CD14-positive monocyte (primary cell): ENCODE measurements at regions not wholly inside any gene's neighbourhood (a gene's known extent, or its start where the extent isn't known, plus 50 kb on each side); places are given as distances from the start of the nearest gene placed in this dataset.

Experiments
- DNase-seq, 3 donors: peaks; one replicate each; pipeline ENCODE4 v3.0.0-alpha.2; 2011 to 2022
- H2AFZ ChIP-seq: 2 replicates; pipeline ENCODE4 v1.6.0; 2012; ENCODE audit warnings: mild to moderate bottlenecking, low read depth, low read length, inconsistent platforms; ENCODE audit not compliant: insufficient read depth, poor library complexity, severe bottlenecking
- H3K27ac ChIP-seq, 2 donors: 1 replicate in 1 of 2; 2 replicates in 1 of 2; pipeline ENCODE4 v1.5.1; 2012 to 2013; ENCODE audit warnings: low read length in 2 of 2, control low read depth in 1 of 2, inconsistent platforms in 1 of 2, low read depth in 1 of 2, mild to moderate bottlenecking in 1 of 2
- H3K27me3 ChIP-seq, 2 donors: one replicate each; pipeline versions ENCODE4 v1.6.0 to v1.6.1; 2011 to 2013; ENCODE audit warnings: low read length in 2 of 2; ENCODE audit not compliant: control insufficient read depth in 2 of 2, insufficient read depth in 2 of 2
- H3K36me3 ChIP-seq, 2 donors: replicated peaks in 1 of 2; 1 replicate in 1 of 2; 2 replicates in 1 of 2; pipeline versions ENCODE4 v1.5.1 to v1.6.1; 2012 to 2013; ENCODE audit warnings: low read length in 2 of 2, control low read depth in 1 of 2, inconsistent platforms in 1 of 2, mild to moderate bottlenecking in 1 of 2; ENCODE audit not compliant: insufficient read depth in 2 of 2, control insufficient read depth in 1 of 2
- H3K4me1 ChIP-seq, 2 donors: 1 replicate in 1 of 2; 2 replicates in 1 of 2; pipeline versions ENCODE4 v1.5.1 to v1.6.1; 2012 to 2013; ENCODE audit warnings: low read length in 2 of 2, control low read depth in 1 of 2, inconsistent platforms in 1 of 2, mild to moderate bottlenecking in 1 of 2, moderate library complexity in 1 of 2; ENCODE audit not compliant: insufficient read depth in 2 of 2, control insufficient read depth in 1 of 2
- H3K4me2 ChIP-seq: replicated peaks from 2 replicates; pipeline ENCODE3; 2012; ENCODE audit warnings: low read length, moderate library complexity, mild to moderate bottlenecking; ENCODE audit not compliant: poor library complexity, severe bottlenecking; ENCODE audit errors: extremely low read depth
- H3K4me3 ChIP-seq, 3 experiments: fragments of 200-600 bp in 1 of 3; sonication (generic) in 1 of 3; replicated peaks in 1 of 3; 1 replicate in 2 of 3; 2 replicates in 1 of 3; pipeline ENCODE4 v1.5.1; 2011 to 2013; ENCODE audit warnings: low read length in 3 of 3, mild to moderate bottlenecking in 3 of 3, control low read depth in 2 of 3, low read depth in 2 of 3, inconsistent platforms in 1 of 3, moderate library complexity in 1 of 3
- H3K79me2 ChIP-seq: 2 replicates; pipeline ENCODE4 v1.6.0; 2012; ENCODE audit warnings: mild to moderate bottlenecking, control low read depth, inconsistent platforms, low read length, moderate library complexity; ENCODE audit not compliant: insufficient read depth
- H3K9ac ChIP-seq: 2 replicates; pipeline ENCODE4 v1.6.0; 2017; ENCODE audit warnings: low read length, mild to moderate bottlenecking; ENCODE audit not compliant: insufficient read depth, poor library complexity, severe bottlenecking
- H3K9me3 ChIP-seq, 2 donors: replicated peaks in 1 of 2; 1 replicate in 1 of 2; 2 replicates in 1 of 2; pipeline versions ENCODE4 v1.5.1 to v1.6.1; 2012 to 2013; ENCODE audit warnings: low read length in 2 of 2, control low read depth in 1 of 2; ENCODE audit not compliant: control insufficient read depth in 1 of 2, insufficient read depth in 1 of 2
- H4K20me1 ChIP-seq: 2 replicates; pipeline ENCODE4 v1.6.0; 2012; ENCODE audit warnings: mild to moderate bottlenecking, low read length, control low read depth, moderate library complexity; ENCODE audit not compliant: insufficient read depth
- H3K27ac Mint-ChIP-seq, 7 donors: one replicate each; pipeline ENCODE4 v1.8.0; 2020; ENCODE audit warnings: mild to moderate bottlenecking in 7 of 7, mixed read lengths in 7 of 7, moderate library complexity in 6 of 7, inconsistent platforms in 2 of 7
- H3K27me3 Mint-ChIP-seq, 3 donors: one replicate each; pipeline ENCODE4 v1.8.0; 2021 to 2022; ENCODE audit warnings: low read depth in 3 of 3, mild to moderate bottlenecking in 3 of 3, mixed read lengths in 3 of 3, moderate library complexity in 3 of 3, inconsistent platforms in 1 of 3
- H3K36me3 Mint-ChIP-seq, 2 donors: one replicate each; pipeline ENCODE4 v1.8.0; 2020; ENCODE audit warnings: mixed read lengths in 2 of 2, inconsistent platforms in 1 of 2, mild to moderate bottlenecking in 1 of 2
- H3K4me1 Mint-ChIP-seq: one replicate; pipeline ENCODE4 v1.8.0; 2020; ENCODE audit warnings: mild to moderate bottlenecking, mixed read lengths
- H3K4me3 Mint-ChIP-seq, 2 donors: one replicate each; pipeline ENCODE4 v1.8.0; 2020; ENCODE audit warnings: mild to moderate bottlenecking in 2 of 2, mixed read lengths in 2 of 2, moderate library complexity in 1 of 2
- H3K9me3 Mint-ChIP-seq, 7 donors: one replicate each; pipeline ENCODE4 v1.8.0; 2020 to 2022; ENCODE audit warnings: mixed read lengths in 7 of 7, mild to moderate bottlenecking in 6 of 7, moderate library complexity in 6 of 7, inconsistent platforms in 2 of 7
- WGBS: methylation state at CpG from one replicate; pipeline ENCODE4 v1.1.5; 2013; ENCODE audit warnings: missing lambda C conversion rate; ENCODE audit not compliant: insufficient coverage; 5-methylcytosine and 5-hydroxymethylcytosine counted together
- intact Hi-C, 2 donors: fragments of 100-400 bp; cut with micrococcal nuclease; formaldehyde crosslinking; loops; one replicate each; pipeline versions ENCODE4 v1.15.0 to v1.15.1; 2023
- TF ChIP-seq, protein P1 (sequence below): fragments of 200-600 bp; IDR thresholded peaks from one replicate; pipeline ENCODE4 v1.8.0; 2022; ENCODE audit warnings: antibody characterized with exemption, mild to moderate bottlenecking

- TF ChIP-seq, protein P1, sequence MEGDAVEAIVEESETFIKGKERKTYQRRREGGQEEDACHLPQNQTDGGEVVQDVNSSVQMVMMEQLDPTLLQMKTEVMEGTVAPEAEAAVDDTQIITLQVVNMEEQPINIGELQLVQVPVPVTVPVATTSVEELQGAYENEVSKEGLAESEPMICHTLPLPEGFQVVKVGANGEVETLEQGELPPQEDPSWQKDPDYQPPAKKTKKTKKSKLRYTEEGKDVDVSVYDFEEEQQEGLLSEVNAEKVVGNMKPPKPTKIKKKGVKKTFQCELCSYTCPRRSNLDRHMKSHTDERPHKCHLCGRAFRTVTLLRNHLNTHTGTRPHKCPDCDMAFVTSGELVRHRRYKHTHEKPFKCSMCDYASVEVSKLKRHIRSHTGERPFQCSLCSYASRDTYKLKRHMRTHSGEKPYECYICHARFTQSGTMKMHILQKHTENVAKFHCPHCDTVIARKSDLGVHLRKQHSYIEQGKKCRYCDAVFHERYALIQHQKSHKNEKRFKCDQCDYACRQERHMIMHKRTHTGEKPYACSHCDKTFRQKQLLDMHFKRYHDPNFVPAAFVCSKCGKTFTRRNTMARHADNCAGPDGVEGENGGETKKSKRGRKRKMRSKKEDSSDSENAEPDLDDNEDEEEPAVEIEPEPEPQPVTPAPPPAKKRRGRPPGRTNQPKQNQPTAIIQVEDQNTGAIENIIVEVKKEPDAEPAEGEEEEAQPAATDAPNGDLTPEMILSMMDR, result no peak
- Histone ChIP-seq H3K4me1 (no peaks in the 10 kb centered on the region), H3K9ac (no peak overlapping the region), H3K4me2 (no peak overlapping the region), H3K79me2 (no peaks in the 10 kb centered on the region), H3K27ac (no peak overlapping the region), H4K20me1 (no peaks in the 10 kb centered on the region), H3K9me3 (no peaks in the 10 kb centered on the region), H3K27me3 (no peaks in the 10 kb centered on the region), H3K4me3 (no peak overlapping the region), H3K36me3 (no peaks in the 10 kb centered on the region), H2AFZ (no peak overlapping the region)
- Mint-ChIP-seq H3K9me3 (peaks cover 0 to 1% (median 0%) of the 10 kb centered on the region in 7 donors), H3K4me1 (no peaks in the 10 kb centered on the region), H3K36me3 (no peaks in the 10 kb centered on the region), H3K27ac (no peak overlapping the region), H3K27me3 (peaks cover 0 to 4% (median 3%) of the 10 kb centered on the region in 3 donors), H3K4me3 (no peak overlapping the region)
- DNase-seq, result no peak
- 85% methylated on average over 6 of the region's 6 CpGs for WGBS
- intact Hi-C loops, result no loop called here
These were observed 183.6 kb downstream of the FOXD2 start for GRCh38 chr1:47621483-47621882.

DNA sequence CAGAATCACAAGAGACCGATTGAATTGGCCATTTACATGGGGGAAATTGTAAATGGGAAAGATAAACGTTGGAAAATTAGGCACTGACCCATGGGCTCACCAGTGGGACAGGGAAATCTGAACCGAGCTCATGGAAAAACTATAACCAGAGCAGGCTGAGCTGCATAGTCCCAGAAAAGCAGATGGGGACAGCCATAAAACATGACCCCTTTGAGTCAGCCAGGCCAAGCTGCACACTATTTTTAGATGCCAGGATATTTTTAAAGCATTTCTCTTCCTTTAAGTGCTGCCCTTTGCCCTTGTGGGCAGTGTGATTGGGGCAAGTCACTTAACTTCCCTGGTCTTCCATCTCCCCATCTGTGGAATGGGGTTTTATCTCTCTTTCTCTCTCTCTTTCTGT lies 184.1 kb downstream of the FOXD2 start:
- no peak overlapping the region for H2AFZ ChIP-seq
- no peaks in the 10 kb centered on the region for H3K36me3 Mint-ChIP-seq
- no peaks in the 10 kb centered on the region for H3K36me3 ChIP-seq
- TF ChIP-seq, protein P1, result no peak
- peaks cover 0 to 1% (median 0%) of the 10 kb centered on the region in 7 donors for H3K9me3 Mint-ChIP-seq
- H3K27ac Mint-ChIP-seq, result no peak overlapping the region
- no peaks in the 10 kb centered on the region for H3K79me2 ChIP-seq
- H3K4me1 Mint-ChIP-seq, result no peaks in the 10 kb centered on the region
- peaks cover 1 to 4% (median 1%) of the 10 kb centered on the region in 3 donors for H3K27me3 Mint-ChIP-seq
- no peak overlapping the region for H3K4me3 Mint-ChIP-seq
- no peaks in the 10 kb centered on the region for H3K4me1 ChIP-seq
- intact Hi-C loops, result no loop called here
- H3K4me3 ChIP-seq, result no peak overlapping the region
- H3K9me3 ChIP-seq, result no peaks in the 10 kb centered on the region
- H3K4me2 ChIP-seq, result no peak overlapping the region
- H3K9ac ChIP-seq, result no peak overlapping the region
- 75% methylated on average over 2 of the region's 3 CpGs for whole genome bisulfite sequencing
- no peaks in the 10 kb centered on the region for H3K27me3 ChIP-seq
- no peak overlapping the region for H3K27ac ChIP-seq
- DNase-seq, result no peak
- H4K20me1 ChIP-seq, result no peaks in the 10 kb centered on the region
